ENCODE measurements at regions not wholly inside any gene's neighbourhood (a gene's known extent, or its start where the extent isn't known, plus 50 kb on each side); places are given as distances from the start of the nearest gene placed in this dataset.

GRCh38 chr12:66838366-66838765 is 159.5 kb upstream of the GRIP1 start:
- Histone ChIP-seq H3K27ac (no peak overlapping the region), H3K9me3 (no peaks in the 10 kb centered on the region), H3K36me3 (no peaks in the 10 kb centered on the region), H3K4me3 (no peak overlapping the region), H3K27me3 (ENCODE audit: low read depth) (no peaks in the 10 kb centered on the region), H3K4me1 (no peaks in the 10 kb centered on the region)
- DNase-seq, result no peak
- ATAC-seq, result no peak
- intact Hi-C loops (cut with DNase I), result no loop called here
- TF ChIP-seq, protein P1, sequence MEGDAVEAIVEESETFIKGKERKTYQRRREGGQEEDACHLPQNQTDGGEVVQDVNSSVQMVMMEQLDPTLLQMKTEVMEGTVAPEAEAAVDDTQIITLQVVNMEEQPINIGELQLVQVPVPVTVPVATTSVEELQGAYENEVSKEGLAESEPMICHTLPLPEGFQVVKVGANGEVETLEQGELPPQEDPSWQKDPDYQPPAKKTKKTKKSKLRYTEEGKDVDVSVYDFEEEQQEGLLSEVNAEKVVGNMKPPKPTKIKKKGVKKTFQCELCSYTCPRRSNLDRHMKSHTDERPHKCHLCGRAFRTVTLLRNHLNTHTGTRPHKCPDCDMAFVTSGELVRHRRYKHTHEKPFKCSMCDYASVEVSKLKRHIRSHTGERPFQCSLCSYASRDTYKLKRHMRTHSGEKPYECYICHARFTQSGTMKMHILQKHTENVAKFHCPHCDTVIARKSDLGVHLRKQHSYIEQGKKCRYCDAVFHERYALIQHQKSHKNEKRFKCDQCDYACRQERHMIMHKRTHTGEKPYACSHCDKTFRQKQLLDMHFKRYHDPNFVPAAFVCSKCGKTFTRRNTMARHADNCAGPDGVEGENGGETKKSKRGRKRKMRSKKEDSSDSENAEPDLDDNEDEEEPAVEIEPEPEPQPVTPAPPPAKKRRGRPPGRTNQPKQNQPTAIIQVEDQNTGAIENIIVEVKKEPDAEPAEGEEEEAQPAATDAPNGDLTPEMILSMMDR (IDR thresholded peaks at IDR 0.05), result no peak

DNA sequence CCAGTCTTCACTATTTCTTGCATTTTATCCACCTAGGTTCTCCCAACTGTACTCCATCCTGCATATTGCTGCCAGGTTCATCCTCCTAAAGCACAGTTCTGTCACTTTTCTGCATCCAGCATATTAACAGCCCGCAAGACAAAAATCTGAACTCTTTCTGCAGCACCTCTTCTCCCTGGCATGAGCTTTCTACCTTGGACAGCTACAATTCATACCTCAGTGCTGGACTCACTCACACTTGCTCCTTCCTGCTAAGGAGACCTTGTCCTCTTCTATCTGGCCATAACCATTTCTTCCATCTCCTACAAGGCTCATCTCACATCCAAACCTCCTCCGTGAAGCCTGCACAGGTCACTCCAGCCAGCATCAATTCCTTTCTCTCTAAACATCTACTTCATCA is 170.1 kb upstream of the GRIP1 start:
- ATAC-seq (no peak), DNase-seq (no peak)
- Histone ChIP-seq H3K27me3 (ENCODE audit: low read depth) (no peaks in the 10 kb centered on the region), H3K9me3 (no peaks in the 10 kb centered on the region), H3K4me3 (no peak overlapping the region), H3K4me1 (no peaks in the 10 kb centered on the region), H3K36me3 (no peaks in the 10 kb centered on the region), H3K27ac (no peak overlapping the region)
- intact Hi-C loops (cut with DNase I), result no loop called here
- TF ChIP-seq, protein P1 (IDR thresholded peaks at IDR 0.05), result no peak

DNA sequence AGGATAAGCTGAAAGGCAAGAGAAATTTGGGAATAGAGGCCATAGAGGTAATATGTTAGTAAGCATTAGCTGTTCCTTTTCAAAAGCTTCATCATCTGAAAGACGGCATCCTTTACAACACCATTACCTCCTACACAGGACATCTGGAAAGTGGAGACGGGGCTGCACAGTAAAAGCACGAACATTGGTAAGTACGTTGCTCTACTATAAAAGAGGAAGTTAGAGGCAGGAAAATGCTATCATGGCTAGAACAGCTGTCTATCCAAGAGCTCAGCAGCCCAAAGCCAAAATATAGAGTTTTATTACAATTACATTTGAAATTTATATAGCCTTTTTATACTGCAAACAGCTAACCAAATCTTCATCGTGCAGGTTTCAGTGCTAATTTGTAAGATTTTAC is 172.3 kb upstream of the GRIP1 start:
- H3K4me1 ChIP-seq, result no peaks in the 10 kb centered on the region
- intact Hi-C loops (cut with DNase I), result no loop called here
- DNase-seq, result no peak
- H3K4me3 ChIP-seq, result no peak overlapping the region
- TF ChIP-seq, protein P1 (IDR thresholded peaks at IDR 0.05), result no peak
- H3K36me3 ChIP-seq, result no peaks in the 10 kb centered on the region
- H3K9me3 ChIP-seq, result no peaks in the 10 kb centered on the region
- no peaks in the 10 kb centered on the region for H3K27me3 ChIP-seq (ENCODE audit: low read depth)
- no peak for ATAC-seq
- H3K27ac ChIP-seq, result no peak overlapping the region

DNA sequence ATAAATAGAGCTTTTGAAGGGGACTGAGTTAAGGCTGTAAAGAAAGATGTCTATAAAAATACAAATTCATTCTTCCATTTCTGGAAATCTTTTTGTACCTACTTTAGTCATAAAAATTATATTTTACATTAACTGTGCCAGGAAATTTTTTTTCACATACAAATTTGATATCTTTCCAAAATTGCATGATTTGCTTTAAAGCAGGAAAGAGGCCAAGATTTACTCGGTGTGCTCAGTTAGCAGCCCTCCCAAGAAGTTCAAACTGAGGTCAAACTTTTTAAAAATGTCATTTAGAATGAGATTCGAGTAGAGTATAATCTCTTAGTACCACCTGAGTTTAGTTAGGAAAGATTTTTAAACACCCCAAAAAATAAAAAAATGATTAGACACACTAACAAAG is 173.2 kb upstream of the GRIP1 start:
- no peak for ATAC-seq
- TF ChIP-seq, protein P1 (IDR thresholded peaks at IDR 0.05), result no peak
- no peak for DNase-seq

GRCh38 chr12:66852765-66853164 is 173.9 kb upstream of the GRIP1 start:
- Histone ChIP-seq H3K4me3 (no peak overlapping the region), H3K27ac (no peak overlapping the region), H3K9me3 (no peaks in the 10 kb centered on the region), H3K36me3 (no peaks in the 10 kb centered on the region), H3K27me3 (ENCODE audit: low read depth) (no peaks in the 10 kb centered on the region), H3K4me1 (no peaks in the 10 kb centered on the region)
- ATAC-seq (no peak), DNase-seq (no peak)
- intact Hi-C loops (cut with DNase I), result no loop called here
- TF ChIP-seq, protein P1 (IDR thresholded peaks at IDR 0.05), result no peak

More for the DNA sequence above, 173.2 kb upstream of the GRIP1 start:
- H3K4me1 ChIP-seq, result no peaks in the 10 kb centered on the region
- intact Hi-C loops (cut with DNase I), result no loop called here
- no peaks in the 10 kb centered on the region for H3K27me3 ChIP-seq (ENCODE audit: low read depth)
- no peak overlapping the region for H3K4me3 ChIP-seq
- no peaks in the 10 kb centered on the region for H3K36me3 ChIP-seq
- no peak overlapping the region for H3K27ac ChIP-seq
- no peaks in the 10 kb centered on the region for H3K9me3 ChIP-seq
